ENCODE measurements at regions not wholly inside any gene's neighbourhood (a gene's known extent, or its start where the extent isn't known, plus 50 kb on each side); places are given as distances from the start of the nearest gene placed in this dataset.

DNA sequence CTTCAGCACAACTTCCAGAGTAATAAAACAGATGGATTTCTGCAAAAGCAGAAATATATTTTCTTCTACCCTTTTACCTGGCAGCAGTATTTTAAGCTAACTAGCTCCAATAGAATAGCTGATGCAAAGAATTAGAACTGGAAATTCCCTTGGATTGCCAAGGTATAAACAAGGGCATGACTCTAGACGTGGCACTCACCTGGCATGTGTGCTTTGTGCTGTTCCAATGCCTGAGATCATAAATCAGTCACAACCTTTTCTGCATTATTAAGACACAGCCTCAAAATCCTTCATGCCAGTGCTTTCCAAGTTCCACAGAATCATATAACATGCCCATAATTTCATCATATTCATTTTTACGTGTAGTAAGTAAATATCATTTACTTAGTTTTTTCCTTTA lies 1048.7 kb downstream of the ADGRL2 start:
- TF ChIP-seq, protein P1, sequence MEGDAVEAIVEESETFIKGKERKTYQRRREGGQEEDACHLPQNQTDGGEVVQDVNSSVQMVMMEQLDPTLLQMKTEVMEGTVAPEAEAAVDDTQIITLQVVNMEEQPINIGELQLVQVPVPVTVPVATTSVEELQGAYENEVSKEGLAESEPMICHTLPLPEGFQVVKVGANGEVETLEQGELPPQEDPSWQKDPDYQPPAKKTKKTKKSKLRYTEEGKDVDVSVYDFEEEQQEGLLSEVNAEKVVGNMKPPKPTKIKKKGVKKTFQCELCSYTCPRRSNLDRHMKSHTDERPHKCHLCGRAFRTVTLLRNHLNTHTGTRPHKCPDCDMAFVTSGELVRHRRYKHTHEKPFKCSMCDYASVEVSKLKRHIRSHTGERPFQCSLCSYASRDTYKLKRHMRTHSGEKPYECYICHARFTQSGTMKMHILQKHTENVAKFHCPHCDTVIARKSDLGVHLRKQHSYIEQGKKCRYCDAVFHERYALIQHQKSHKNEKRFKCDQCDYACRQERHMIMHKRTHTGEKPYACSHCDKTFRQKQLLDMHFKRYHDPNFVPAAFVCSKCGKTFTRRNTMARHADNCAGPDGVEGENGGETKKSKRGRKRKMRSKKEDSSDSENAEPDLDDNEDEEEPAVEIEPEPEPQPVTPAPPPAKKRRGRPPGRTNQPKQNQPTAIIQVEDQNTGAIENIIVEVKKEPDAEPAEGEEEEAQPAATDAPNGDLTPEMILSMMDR (conservative IDR thresholded peaks at IDR 0.05; ENCODE audit: low read depth, low read length) = no peak
- TF ChIP-seq EZH2 (IDR thresholded peaks at IDR 0.05; ENCODE audit: borderline replicate concordance, low read depth, low read length, poor library complexity, severe bottlenecking) = no peak

All from A673 (cell line).